Nephron (organoid): ENCODE measurements at regions not wholly inside any gene's neighbourhood (a gene's known extent, or its start where the extent isn't known, plus 50 kb on each side); places are given as distances from the start of the nearest gene placed in this dataset.

Source experiments
- H3K27ac Mint-ChIP-seq, 3 experiments: 2 replicates each; pipeline ENCODE4 v1.8.0; 2020; ENCODE audit warnings: mixed read lengths in 3 of 3, mild to moderate bottlenecking in 2 of 3, moderate library complexity in 1 of 3
- H3K27me3 Mint-ChIP-seq: 2 replicates; pipeline ENCODE4 v1.8.0; 2021; ENCODE audit warnings: low read depth, mild to moderate bottlenecking, moderate library complexity, mixed read lengths
- H3K36me3 Mint-ChIP-seq: 2 replicates; pipeline ENCODE4 v1.8.0; 2020; ENCODE audit warnings: low read depth, mixed read lengths
- H3K4me1 Mint-ChIP-seq: 2 replicates; pipeline ENCODE4 v1.8.0; 2020; ENCODE audit warnings: mixed read lengths
- H3K4me3 Mint-ChIP-seq, 3 experiments: 2 replicates each; pipeline ENCODE4 v1.8.0; 2020; ENCODE audit warnings: mild to moderate bottlenecking in 3 of 3, mixed read lengths in 3 of 3, moderate library complexity in 2 of 3
- H3K9me3 Mint-ChIP-seq: 2 replicates; pipeline ENCODE4 v1.8.0; 2020; ENCODE audit warnings: mixed read lengths
- TF ChIP-seq, protein P1 (sequence below), 3 experiments: fragments of 200-600 bp; sonication (generic); IDR thresholded peaks; one replicate each; pipeline ENCODE4 v1.5.0; 2021; ENCODE audit warnings: antibody characterized with exemption in 3 of 3; ENCODE audit not compliant: unreplicated experiment in 3 of 3

- Mint-ChIP-seq H3K4me1 (peaks cover 6% of the 10 kb centered on the region), H3K27me3 (no peaks in the 10 kb centered on the region), H3K4me3 (no peak overlapping the region)
These were observed 307.5 kb downstream of the EMP1 start for GRCh38 chr12:13504074-13504473.

DNA sequence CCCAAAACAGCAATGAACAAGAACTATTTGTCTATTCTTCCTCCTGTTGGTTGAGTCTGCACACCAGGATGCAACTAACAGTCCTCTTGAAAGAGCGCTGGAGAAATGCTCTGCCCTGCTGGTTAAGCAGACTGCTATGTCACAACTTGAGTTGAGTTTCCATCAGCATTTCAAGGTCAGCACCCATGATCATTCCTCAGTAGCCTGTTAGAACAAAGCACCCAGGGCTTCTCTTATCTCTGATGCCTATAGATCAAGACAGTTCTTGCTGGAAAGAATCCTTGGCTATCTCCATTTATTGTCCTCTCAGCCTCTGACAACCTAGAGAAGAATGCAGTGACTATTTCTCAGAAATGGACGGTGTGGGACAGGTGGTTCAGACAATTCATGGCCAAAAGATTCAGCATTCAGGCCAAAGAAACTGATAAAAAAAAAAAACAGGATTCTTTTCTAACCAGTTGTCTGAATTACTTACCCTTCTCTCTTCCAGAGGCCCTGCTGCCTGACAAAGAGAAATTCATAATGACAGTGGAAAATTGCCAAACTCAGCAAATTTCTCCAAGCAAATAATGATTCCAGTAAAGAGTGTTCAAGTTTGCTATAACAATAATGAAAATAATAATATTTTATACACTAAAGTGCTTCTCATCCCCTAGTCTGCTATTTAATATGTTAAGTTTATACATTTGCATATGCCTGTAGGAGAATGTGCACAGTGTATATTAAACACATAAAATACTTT, 306.7 kb downstream of the EMP1 start:
- Mint-ChIP-seq H3K27ac (no peak overlapping the region), H3K4me1 (peaks cover 6% of the 10 kb centered on the region), H3K36me3 (no peaks in the 10 kb centered on the region), H3K4me3 (no peak overlapping the region), H3K27me3 (peaks cover 6% of the 10 kb centered on the region), H3K9me3 (no peaks in the 10 kb centered on the region)
- TF ChIP-seq, protein P1, sequence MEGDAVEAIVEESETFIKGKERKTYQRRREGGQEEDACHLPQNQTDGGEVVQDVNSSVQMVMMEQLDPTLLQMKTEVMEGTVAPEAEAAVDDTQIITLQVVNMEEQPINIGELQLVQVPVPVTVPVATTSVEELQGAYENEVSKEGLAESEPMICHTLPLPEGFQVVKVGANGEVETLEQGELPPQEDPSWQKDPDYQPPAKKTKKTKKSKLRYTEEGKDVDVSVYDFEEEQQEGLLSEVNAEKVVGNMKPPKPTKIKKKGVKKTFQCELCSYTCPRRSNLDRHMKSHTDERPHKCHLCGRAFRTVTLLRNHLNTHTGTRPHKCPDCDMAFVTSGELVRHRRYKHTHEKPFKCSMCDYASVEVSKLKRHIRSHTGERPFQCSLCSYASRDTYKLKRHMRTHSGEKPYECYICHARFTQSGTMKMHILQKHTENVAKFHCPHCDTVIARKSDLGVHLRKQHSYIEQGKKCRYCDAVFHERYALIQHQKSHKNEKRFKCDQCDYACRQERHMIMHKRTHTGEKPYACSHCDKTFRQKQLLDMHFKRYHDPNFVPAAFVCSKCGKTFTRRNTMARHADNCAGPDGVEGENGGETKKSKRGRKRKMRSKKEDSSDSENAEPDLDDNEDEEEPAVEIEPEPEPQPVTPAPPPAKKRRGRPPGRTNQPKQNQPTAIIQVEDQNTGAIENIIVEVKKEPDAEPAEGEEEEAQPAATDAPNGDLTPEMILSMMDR (IDR thresholded peaks at IDR 0.05; ENCODE audit: unreplicated experiment in 3 of 3): no peak

More at GRCh38 chr12:13504074-13504473, 307.5 kb downstream of the EMP1 start:
- Mint-ChIP-seq H3K27ac (no peak overlapping the region), H3K9me3 (no peaks in the 10 kb centered on the region), H3K36me3 (no peaks in the 10 kb centered on the region)
- TF ChIP-seq, protein P1 (IDR thresholded peaks at IDR 0.05; ENCODE audit: unreplicated experiment in 3 of 3): no peak

GRCh38 chr12:13499008-13499407, 302.5 kb downstream of the EMP1 start:
- peaks cover 6% of the 10 kb centered on the region for H3K27me3 Mint-ChIP-seq
- TF ChIP-seq, protein P1 (IDR thresholded peaks at IDR 0.05; ENCODE audit: unreplicated experiment in 3 of 3): no peak
- H3K4me1 Mint-ChIP-seq: peaks cover 13% of the 10 kb centered on the region
- H3K27ac Mint-ChIP-seq: no peak overlapping the region
- H3K9me3 Mint-ChIP-seq: no peaks in the 10 kb centered on the region
- H3K4me3 Mint-ChIP-seq: no peak overlapping the region
- no peaks in the 10 kb centered on the region for H3K36me3 Mint-ChIP-seq

DNA sequence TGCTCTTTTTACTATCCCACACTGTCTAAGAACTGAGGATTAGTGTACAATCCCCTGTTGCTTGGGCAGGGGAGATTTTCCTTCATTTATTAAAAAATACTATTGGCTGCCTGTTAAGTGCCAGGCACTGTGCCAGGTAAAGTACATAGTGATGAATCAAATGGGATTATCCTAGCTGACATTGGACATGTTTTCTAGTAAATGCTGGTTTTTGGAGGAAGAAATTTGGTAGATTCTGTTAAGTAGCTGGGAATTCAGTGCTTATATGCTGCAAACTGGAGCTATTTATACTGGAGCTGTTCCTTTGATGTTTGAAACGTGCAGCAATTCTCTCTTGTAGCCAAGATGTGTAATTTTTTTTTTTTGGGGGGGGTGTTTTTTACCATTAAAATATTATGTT, 299.6 kb downstream of the EMP1 start:
- Mint-ChIP-seq H3K4me1 (peaks cover 7% of the 10 kb centered on the region), H3K36me3 (no peaks in the 10 kb centered on the region), H3K4me3 (no peak overlapping the region), H3K27ac (no peak overlapping the region), H3K27me3 (peaks cover 6% of the 10 kb centered on the region), H3K9me3 (no peaks in the 10 kb centered on the region)
- TF ChIP-seq, protein P1 (IDR thresholded peaks at IDR 0.05; ENCODE audit: unreplicated experiment in 3 of 3): no peak

DNA sequence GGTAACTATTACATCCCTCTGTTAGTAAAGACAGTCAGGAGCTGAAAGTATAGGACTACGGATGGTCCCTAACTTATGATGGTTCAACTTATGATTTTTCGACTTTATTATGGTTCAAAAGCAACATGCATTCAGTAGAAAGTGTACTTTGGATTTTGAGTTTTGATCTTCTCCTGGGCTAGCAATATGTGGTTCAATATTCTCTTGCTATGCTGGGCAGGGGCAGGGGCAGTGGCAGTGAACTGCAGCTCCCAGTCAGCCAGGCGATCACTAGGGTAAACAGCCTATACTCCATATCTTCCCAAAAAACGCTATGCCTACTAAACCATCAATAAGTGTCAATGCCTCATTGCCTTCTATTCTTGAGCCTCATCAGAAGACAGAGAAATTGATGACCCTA, 292.7 kb downstream of the EMP1 start:
- no peak overlapping the region for H3K27ac Mint-ChIP-seq

More for the DNA sequence above, 292.7 kb downstream of the EMP1 start:
- Mint-ChIP-seq H3K9me3 (no peaks in the 10 kb centered on the region), H3K27me3 (no peaks in the 10 kb centered on the region), H3K36me3 (no peaks in the 10 kb centered on the region), H3K4me1 (no peaks in the 10 kb centered on the region), H3K4me3 (no peak overlapping the region)
- TF ChIP-seq, protein P1 (IDR thresholded peaks at IDR 0.05; ENCODE audit: unreplicated experiment in 3 of 3): no peak
